Gastroesophageal sphincter (tissue), 3 donors: ENCODE measurements at regions not wholly inside any gene's neighbourhood (a gene's known extent, or its start where the extent isn't known, plus 50 kb on each side); places are given as distances from the start of the nearest gene placed in this dataset.
"Not testable (repeated sequence)": the region's sequence is repeated elsewhere in the genome, so short reads cannot be mapped to it uniquely, and the experiment has no call there.

Experiments
- POLR2A ChIP-seq, 2 donors: fragments of 450-650 bp; IDR thresholded peaks; one replicate each; pipeline ENCODE4 v1.6.1; 2017; ENCODE audit warnings: antibody characterized with exemption in 2 of 2, mild to moderate bottlenecking in 2 of 2, moderate library complexity in 1 of 2
- POLR2AphosphoS5 ChIP-seq: sonication (generic); formaldehyde crosslinking; IDR thresholded peaks from one replicate; pipeline ENCODE4 v1.6.1; 2017; ENCODE audit warnings: antibody characterized with exemption
- TF ChIP-seq, protein P1 (sequence below), 4 experiments: fragments of 200-600 bp in 2 of 4; fragments of 450-650 bp in 2 of 4; sonication (generic) in 1 of 4; IDR thresholded peaks; one replicate each; pipeline ENCODE4 v1.5.1; 2017 to 2019; ENCODE audit warnings: antibody characterized with exemption in 4 of 4, mild to moderate bottlenecking in 2 of 4, moderate library complexity in 2 of 4

DNA sequence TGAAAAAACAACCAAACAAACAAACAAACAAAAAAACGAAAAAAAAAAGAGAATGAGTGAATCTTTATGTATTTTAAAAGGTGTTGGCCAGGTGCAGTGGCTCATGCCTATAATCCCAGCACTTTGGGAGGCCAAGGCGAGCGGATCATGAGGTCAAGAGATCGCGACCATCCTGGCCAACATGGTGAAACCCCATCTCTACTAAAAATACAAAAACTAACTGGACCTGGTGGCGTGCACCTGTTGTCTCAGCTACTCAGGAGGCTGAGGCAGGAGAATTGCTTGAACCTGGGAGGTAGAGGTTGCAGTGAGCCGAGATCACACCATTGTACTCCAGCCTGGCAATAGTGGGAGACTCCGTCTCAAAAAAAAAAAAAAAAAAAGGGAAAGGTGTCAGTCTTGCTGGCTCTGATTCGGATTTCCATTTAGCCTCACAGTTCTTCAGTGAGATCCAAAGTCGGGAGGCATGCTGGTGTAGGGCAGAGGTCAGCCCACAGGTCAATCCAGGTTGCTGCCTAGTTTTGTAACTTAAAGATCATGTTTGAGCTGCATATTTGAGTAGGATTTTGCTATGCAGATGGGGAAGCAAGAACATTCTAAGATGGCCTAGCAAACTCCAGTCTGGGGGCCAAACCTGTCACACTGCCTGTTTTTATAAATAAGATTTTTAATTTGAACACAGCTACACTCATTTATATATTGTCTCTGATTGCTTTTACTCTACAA lies 179.6 kb upstream of the ZNF217 start:
- not testable (repeated sequence) for TF ChIP-seq POLR2A (IDR thresholded peaks at IDR 0.05); POLR2AphosphoS5
- TF ChIP-seq, protein P1, sequence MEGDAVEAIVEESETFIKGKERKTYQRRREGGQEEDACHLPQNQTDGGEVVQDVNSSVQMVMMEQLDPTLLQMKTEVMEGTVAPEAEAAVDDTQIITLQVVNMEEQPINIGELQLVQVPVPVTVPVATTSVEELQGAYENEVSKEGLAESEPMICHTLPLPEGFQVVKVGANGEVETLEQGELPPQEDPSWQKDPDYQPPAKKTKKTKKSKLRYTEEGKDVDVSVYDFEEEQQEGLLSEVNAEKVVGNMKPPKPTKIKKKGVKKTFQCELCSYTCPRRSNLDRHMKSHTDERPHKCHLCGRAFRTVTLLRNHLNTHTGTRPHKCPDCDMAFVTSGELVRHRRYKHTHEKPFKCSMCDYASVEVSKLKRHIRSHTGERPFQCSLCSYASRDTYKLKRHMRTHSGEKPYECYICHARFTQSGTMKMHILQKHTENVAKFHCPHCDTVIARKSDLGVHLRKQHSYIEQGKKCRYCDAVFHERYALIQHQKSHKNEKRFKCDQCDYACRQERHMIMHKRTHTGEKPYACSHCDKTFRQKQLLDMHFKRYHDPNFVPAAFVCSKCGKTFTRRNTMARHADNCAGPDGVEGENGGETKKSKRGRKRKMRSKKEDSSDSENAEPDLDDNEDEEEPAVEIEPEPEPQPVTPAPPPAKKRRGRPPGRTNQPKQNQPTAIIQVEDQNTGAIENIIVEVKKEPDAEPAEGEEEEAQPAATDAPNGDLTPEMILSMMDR (IDR thresholded peaks at IDR 0.05): not testable (repeated sequence)
